GM12864 (cell line): ENCODE measurements at regions not wholly inside any gene's neighbourhood (a gene's known extent, or its start where the extent isn't known, plus 50 kb on each side); places are given as distances from the start of the nearest gene placed in this dataset.

Experiments used
- DNase-seq: peaks from one replicate; pipeline ENCODE4 v3.0.0-alpha.2; 2011; ENCODE audit warnings: low read depth
- H3K4me3 ChIP-seq: 2 replicates; pipeline ENCODE4 v1.5.1; 2011; ENCODE audit warnings: mild to moderate bottlenecking, low read depth, low read length, control low read depth
- CTCF ChIP-seq: IDR thresholded peaks from 2 replicates; pipeline ENCODE4 v1.5.1; 2011; ENCODE audit warnings: low read depth, mild to moderate bottlenecking, moderate library complexity, low read length, control low read depth, inconsistent platforms; ENCODE audit errors: missing control alignments

- H3K4me3 ChIP-seq = no peak overlapping the region
- DNase-seq = no peak
- TF ChIP-seq CTCF = no peak
Observed at GRCh38 chr1:199298825-199299224, 660.0 kb downstream of the PTPRC start.

DNA sequence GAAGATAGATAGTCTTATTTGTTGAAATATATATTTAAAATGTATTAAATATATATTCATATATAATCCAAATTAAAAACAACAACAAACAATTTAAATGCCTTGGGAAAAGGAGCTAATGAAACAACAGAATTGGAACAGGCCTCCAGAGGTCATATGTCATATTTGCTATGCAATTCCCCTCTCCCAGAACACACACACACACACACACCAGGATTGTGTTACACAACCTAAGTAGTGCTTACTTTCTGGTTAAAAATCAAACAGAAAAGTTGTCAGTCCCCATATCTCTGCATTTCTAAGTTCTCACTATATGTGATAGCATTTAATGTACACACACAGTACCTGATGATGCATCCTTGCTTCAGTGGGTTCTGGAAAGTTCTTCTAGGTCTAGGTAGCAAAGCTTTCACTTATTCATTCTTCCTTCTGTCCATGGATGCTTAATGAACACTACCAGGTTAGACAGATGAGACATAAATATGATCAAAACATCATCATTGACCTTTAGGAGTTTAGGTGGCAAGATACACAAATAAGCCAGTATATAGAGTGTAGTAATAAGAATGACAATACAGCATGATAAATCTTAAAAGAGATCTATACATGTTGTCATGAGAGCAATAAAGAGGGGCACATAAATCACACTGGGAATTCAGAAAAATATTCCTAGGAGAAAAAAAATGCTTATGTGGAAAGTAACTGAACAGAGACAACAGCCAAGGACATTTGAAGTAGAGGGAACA lies 662.8 kb downstream of the PTPRC start:
- no peak for DNase-seq
- no peak for TF ChIP-seq CTCF
- H3K4me3 ChIP-seq = no peak overlapping the region

DNA sequence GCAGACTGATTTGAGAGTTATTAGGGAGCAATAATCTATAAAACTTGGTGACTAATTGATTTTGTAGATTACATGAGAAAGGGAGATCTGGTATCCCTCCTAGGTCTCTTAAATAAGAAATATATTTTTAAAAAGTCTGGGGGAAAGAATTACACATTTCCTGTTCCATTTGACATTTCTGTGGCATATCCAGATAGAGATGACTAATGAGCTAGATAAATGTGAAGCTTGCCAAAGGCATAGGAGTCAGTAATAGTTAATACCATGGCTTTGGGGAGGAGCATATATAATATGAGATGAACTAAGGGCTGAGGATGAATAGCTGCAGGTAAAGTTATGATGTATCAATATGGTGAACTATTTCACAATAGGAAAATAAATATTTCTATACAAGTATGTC lies 663.7 kb downstream of the PTPRC start:
- TF ChIP-seq CTCF = no peak
- no peak for DNase-seq

GRCh38 chr1:199303035-199303434 lies 664.2 kb downstream of the PTPRC start:
- no peak for TF ChIP-seq CTCF
- DNase-seq = no peak
- H3K4me3 ChIP-seq = no peak overlapping the region

More for the DNA sequence above, 663.7 kb downstream of the PTPRC start:
- H3K4me3 ChIP-seq = no peak overlapping the region

DNA sequence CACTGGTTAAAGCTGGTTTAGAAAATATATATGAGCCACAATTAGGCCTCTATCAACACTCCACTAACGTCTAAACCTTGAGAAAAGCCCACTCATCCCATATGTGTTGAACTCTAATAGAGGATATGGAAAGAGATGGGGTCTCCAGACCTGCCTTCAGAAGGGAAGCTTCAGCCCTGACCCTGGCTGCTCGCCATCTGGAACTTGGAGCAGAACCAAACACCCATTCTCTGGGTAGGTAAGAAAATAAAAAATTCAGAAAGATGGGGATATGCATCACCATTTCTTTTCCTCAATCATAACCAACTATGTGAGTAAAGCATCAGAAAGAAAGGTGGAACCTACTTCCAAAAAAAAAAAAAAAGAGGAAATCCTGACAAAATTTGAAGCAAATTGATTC lies 666.2 kb downstream of the PTPRC start:
- TF ChIP-seq CTCF = no peak
- DNase-seq = no peak
- no peak overlapping the region for H3K4me3 ChIP-seq

DNA sequence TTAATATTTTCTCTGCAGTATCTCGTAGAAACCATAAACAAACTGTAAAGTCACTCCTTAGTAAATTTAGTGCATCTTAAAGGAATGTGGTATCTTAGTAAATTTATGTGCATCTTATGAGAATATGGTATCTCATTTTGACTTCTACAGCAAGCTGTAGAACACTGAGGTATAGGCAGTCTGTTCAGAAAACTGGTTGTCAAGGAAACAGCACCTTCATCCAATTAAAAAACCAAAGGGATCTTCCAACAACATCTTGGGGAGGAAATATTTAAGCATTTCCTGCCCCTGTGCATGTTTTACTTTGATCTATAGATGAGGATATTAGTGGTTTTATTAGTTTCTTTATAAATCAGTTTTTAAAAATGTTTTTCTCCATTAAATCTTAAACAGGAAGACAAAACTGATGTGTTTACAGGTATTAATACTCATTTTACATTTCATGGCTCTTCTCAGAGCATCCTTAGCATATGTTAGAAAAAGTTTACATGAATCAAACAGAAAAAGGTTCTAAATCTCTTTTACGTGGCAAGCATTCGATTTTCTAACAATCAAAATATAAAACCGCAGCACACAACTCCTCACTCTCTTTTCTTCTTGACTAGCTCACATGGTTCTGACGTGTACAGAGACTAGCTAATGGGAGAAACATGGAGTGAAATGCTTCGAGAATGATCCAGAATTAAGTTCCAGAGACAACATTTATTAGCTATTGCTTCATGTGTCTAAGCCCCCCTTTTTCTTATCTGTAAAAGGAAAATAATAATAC lies 668.8 kb downstream of the PTPRC start:
- no peak overlapping the region for H3K4me3 ChIP-seq
- no peak for TF ChIP-seq CTCF
- DNase-seq = no peak
